ENCODE measurements at regions not wholly inside any gene's neighbourhood (a gene's known extent, or its start where the extent isn't known, plus 50 kb on each side); places are given as distances from the start of the nearest gene placed in this dataset.
"Not testable (repeated sequence)": the region's sequence is repeated elsewhere in the genome, so short reads cannot be mapped to it uniquely, and the experiment has no call there.

DNA sequence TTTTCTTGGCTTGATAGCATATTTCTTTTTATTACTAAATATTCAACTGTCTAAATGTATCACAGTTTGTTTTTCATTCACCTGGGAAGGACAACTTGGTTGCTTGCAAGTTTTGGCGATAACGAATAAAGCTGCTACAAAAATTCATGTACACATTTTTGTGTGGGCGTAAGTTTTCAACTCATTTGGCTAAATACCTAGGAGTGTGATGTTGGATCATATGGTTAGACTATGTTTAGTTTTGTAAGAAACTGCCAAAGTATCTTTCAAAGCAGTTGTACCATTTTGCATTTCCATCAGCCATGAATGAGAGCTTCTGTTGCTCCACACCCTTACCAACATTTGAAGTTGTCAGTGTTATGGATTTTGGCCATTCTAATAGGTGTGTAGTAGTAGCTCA is 428.0 kb downstream of the ACTL7B start:
- no peaks in the 10 kb centered on the region for H3K9me3 ChIP-seq (ENCODE audit: control insufficient read depth, insufficient read depth, low read depth, low read length)
- H3K36me3 ChIP-seq (ENCODE audit: control insufficient read depth in 2 of 2, insufficient read depth in 1 of 2, low read length in 2 of 2) = no peaks in the 10 kb centered on the region
- H3K27ac ChIP-seq (ENCODE audit: extremely low read depth, low read depth, low read length) = no peak overlapping the region
- H3K4me3 ChIP-seq (ENCODE audit: low read depth, low read length) = no peak overlapping the region
- H3K4me1 ChIP-seq (ENCODE audit: control insufficient read depth, insufficient read depth, low read length) = no peaks in the 10 kb centered on the region
- ChIA-PET CTCF (interaction anchor here (0.7 to 1.6 kb wide), 3 partner anchors 11 to 40 kb away, joined by 3 to 4 read pairs (median 3); no protein-coding TSS in a partner anchor), POLR2A (no interaction called here)
- TF ChIP-seq ZNF530 (tag by site-specific recombination; IDR thresholded peaks at IDR 0.05; ENCODE audit: low read depth) (no peak), ZNF169 (tag by site-specific recombination; IDR thresholded peaks at IDR 0.05) (no peak), ZSCAN30 (tag by site-specific recombination; IDR thresholded peaks at IDR 0.05) (no peak), ZNF660 (tag by site-specific recombination; IDR thresholded peaks at IDR 0.05) (no peak)
- TF ChIP-seq, protein P1, sequence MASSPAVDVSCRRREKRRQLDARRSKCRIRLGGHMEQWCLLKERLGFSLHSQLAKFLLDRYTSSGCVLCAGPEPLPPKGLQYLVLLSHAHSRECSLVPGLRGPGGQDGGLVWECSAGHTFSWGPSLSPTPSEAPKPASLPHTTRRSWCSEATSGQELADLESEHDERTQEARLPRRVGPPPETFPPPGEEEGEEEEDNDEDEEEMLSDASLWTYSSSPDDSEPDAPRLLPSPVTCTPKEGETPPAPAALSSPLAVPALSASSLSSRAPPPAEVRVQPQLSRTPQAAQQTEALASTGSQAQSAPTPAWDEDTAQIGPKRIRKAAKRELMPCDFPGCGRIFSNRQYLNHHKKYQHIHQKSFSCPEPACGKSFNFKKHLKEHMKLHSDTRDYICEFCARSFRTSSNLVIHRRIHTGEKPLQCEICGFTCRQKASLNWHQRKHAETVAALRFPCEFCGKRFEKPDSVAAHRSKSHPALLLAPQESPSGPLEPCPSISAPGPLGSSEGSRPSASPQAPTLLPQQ (tag by site-specific recombination; IDR thresholded peaks at IDR 0.05) = no peak

DNA sequence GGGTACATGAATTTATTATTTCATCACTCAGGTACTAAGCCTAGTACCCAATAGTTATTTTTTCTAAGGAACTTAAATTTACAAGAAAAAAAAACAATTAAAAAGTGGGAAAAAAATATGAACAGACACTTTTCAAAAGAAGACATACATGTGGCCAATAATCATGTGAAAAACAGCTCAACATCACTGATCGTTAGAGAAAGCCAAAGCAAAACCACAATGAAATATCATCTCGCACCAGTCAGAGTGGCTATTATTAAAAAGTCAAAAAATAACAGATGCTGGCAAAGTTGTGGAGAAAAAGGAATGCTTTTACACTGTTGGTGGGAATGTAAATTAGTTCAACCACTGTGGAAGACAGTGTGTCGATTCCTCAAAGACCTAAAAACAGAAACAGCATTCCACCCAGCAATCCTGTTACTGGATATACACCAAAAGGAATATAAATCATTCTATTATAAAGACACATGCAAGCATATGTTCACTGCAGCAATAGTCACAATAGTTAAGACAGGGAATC is 429.3 kb downstream of the ACTL7B start:
- H3K4me3 ChIP-seq (ENCODE audit: low read depth, low read length); H3K27ac ChIP-seq (ENCODE audit: extremely low read depth, low read depth, low read length); POLR2A ChIA-PET; H3K4me1 ChIP-seq (ENCODE audit: control insufficient read depth, insufficient read depth, low read length); H3K9me3 ChIP-seq (ENCODE audit: control insufficient read depth, insufficient read depth, low read depth, low read length); H3K36me3 ChIP-seq (ENCODE audit: control insufficient read depth in 2 of 2, insufficient read depth in 1 of 2, low read length in 2 of 2): not testable (repeated sequence)
- CTCF ChIA-PET = interaction anchor here (0.6 to 0.7 kb wide), 2 partner anchors 24 to 143 kb away, joined by 3 read pairs; no protein-coding TSS in a partner anchor

DNA sequence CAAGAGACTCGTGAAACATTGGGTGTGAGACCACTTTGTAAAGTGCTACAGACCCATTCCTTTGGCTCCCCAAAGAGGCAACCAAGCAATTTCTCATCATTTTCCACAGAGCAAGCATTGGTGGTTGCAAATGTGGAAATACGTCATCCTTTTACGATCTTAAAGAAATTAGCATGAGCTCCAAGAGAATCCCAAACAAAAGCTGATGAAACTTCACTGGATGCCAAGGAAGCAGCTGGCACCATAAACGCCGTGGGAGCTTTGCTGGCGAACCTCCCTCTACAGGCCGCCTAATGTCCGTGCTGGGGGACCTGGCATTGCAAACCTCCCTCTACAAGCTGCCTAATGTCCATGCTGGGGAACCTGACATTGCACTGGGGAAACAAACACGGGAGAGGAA is 432.4 kb downstream of the ACTL7B start:
- Histone ChIP-seq H3K27ac (ENCODE audit: extremely low read depth, low read depth, low read length) (no peak overlapping the region), H3K9me3 (ENCODE audit: control insufficient read depth, insufficient read depth, low read depth, low read length) (no peaks in the 10 kb centered on the region), H3K36me3 (ENCODE audit: control insufficient read depth in 2 of 2, insufficient read depth in 1 of 2, low read length in 2 of 2) (no peaks in the 10 kb centered on the region), H3K4me1 (ENCODE audit: control insufficient read depth, insufficient read depth, low read length) (no peaks in the 10 kb centered on the region), H3K4me3 (ENCODE audit: low read depth, low read length) (no peak overlapping the region)
- TF ChIP-seq ZNF621 (tag by site-specific recombination; IDR thresholded peaks at IDR 0.05) = no peak
- no peak for TF ChIP-seq ZNF157 (tag by site-specific recombination; IDR thresholded peaks at IDR 0.05)
- no peak for TF ChIP-seq ZFP3 (tag by site-specific recombination; IDR thresholded peaks at IDR 0.05; ENCODE audit: low read depth)
- TF ChIP-seq, protein P2, sequence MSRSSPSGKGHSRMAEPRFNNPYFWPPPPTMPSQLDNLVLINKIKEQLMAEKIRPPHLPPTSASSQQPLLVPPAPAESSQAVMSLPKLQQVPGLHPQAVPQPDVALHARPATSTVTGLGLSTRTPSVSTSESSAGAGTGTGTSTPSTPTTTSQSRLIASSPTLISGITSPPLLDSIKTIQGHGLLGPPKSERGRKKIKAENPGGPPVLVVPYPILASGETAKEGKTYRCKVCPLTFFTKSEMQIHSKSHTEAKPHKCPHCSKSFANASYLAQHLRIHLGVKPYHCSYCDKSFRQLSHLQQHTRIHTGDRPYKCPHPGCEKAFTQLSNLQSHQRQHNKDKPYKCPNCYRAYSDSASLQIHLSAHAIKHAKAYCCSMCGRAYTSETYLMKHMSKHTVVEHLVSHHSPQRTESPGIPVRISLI (tag by site-specific recombination; IDR thresholded peaks at IDR 0.05) = no peak
- TF ChIP-seq KLF16 (tag by site-specific recombination; IDR thresholded peaks at IDR 0.05) = no peak
- no peak for TF ChIP-seq KLF9 (tag by site-specific recombination; IDR thresholded peaks at IDR 0.05; ENCODE audit: low read depth)
- TF ChIP-seq ZNF785 (tag by site-specific recombination; IDR thresholded peaks at IDR 0.05) = no peak
- TF ChIP-seq ZNF169 (tag by site-specific recombination; IDR thresholded peaks at IDR 0.05) = no peak
- no peak for TF ChIP-seq SALL2 (tag by site-specific recombination; IDR thresholded peaks at IDR 0.05; ENCODE audit: borderline replicate concordance)
- TF ChIP-seq ZNF24 (tag by site-specific recombination; IDR thresholded peaks at IDR 0.05) = no peak
- TF ChIP-seq HOXA7 (CRISPR knock-in tag; IDR thresholded peaks at IDR 0.05; ENCODE audit: borderline replicate concordance) = no peak
- TF ChIP-seq, protein P3, sequence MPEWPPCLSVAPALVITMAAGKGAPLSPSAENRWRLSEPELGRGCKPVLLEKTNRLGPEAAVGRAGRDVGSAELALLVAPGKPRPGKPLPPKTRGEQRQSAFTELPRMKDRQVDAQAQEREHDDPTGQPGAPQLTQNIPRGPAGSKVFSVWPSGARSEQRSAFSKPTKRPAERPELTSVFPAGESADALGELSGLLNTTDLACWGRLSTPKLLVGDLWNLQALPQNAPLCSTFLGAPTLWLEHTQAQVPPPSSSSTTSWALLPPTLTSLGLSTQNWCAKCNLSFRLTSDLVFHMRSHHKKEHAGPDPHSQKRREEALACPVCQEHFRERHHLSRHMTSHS (tag by site-specific recombination; IDR thresholded peaks at IDR 0.05) = no peak
- TF ChIP-seq, protein P4, sequence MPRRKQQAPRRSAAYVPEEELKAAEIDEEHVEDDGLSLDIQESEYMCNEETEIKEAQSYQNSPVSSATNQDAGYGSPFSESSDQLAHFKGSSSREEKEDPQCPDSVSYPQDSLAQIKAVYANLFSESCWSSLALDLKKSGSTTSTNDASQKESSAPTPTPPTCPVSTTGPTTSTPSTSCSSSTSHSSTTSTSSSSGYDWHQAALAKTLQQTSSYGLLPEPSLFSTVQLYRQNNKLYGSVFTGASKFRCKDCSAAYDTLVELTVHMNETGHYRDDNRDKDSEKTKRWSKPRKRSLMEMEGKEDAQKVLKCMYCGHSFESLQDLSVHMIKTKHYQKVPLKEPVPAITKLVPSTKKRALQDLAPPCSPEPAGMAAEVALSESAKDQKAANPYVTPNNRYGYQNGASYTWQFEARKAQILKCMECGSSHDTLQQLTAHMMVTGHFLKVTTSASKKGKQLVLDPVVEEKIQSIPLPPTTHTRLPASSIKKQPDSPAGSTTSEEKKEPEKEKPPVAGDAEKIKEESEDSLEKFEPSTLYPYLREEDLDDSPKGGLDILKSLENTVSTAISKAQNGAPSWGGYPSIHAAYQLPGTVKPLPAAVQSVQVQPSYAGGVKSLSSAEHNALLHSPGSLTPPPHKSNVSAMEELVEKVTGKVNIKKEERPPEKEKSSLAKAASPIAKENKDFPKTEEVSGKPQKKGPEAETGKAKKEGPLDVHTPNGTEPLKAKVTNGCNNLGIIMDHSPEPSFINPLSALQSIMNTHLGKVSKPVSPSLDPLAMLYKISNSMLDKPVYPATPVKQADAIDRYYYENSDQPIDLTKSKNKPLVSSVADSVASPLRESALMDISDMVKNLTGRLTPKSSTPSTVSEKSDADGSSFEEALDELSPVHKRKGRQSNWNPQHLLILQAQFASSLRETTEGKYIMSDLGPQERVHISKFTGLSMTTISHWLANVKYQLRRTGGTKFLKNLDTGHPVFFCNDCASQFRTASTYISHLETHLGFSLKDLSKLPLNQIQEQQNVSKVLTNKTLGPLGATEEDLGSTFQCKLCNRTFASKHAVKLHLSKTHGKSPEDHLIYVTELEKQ (tag by site-specific recombination; IDR thresholded peaks at IDR 0.05; ENCODE audit: borderline replicate concordance) = no peak
- no peak for TF ChIP-seq ZNF10 (tag by site-specific recombination; IDR thresholded peaks at IDR 0.05)
- TF ChIP-seq ZNF670 (tag by site-specific recombination; IDR thresholded peaks at IDR 0.05; ENCODE audit: low read depth) = no peak
- TF ChIP-seq ZNF521 (tag by site-specific recombination; IDR thresholded peaks at IDR 0.05) = no peak
- TF ChIP-seq ZNF629 (tag by site-specific recombination; IDR thresholded peaks at IDR 0.05) = no peak
- ChIA-PET POLR2A (no interaction called here), CTCF (interaction anchor here (0.7 kb wide), 1 partner anchor 143 kb away, joined by 4 read pairs; no protein-coding TSS in a partner anchor)
